GM18519 (cell line): ENCODE measurements at regions not wholly inside any gene's neighbourhood (a gene's known extent, or its start where the extent isn't known, plus 50 kb on each side); places are given as distances from the start of the nearest gene placed in this dataset.
"Not testable (repeated sequence)": the region's sequence is repeated elsewhere in the genome, so short reads cannot be mapped to it uniquely, and the experiment has no call there.

Experiments
- ATAC-seq: cut with Tn5 transposase; IDR thresholded peaks from one replicate; pipeline ENCODE4 v1.9.1; 2021; ENCODE audit warnings: mild to moderate bottlenecking, moderate library complexity; ENCODE audit not compliant: unreplicated experiment, low FRiP score

GRCh38 chr20:22160101-22160652 is 424.2 kb downstream of the FOXA2 start:
- no peak for ATAC-seq

GRCh38 chr20:22159276-22159675 is 425.1 kb downstream of the FOXA2 start:
- no peak for ATAC-seq

DNA sequence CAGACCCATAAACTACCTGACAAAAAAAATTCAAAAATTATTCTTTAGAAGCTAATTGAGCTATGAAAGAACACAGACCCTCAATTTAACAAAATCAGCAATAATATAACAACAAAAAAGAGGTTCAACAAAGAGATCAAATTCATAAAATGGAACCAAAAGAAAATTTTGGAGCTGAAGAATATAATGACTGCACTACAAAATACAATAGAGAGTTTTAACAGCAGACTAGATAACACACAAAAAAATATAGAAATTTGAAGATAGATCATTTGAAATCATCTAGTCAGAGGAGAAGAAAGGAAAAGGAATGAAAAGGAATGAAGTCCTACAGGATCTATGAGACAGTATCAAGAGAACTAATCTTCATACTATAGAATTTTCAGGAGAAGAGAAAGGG is 422.1 kb downstream of the PAX1 start:
- no peak for ATAC-seq

DNA sequence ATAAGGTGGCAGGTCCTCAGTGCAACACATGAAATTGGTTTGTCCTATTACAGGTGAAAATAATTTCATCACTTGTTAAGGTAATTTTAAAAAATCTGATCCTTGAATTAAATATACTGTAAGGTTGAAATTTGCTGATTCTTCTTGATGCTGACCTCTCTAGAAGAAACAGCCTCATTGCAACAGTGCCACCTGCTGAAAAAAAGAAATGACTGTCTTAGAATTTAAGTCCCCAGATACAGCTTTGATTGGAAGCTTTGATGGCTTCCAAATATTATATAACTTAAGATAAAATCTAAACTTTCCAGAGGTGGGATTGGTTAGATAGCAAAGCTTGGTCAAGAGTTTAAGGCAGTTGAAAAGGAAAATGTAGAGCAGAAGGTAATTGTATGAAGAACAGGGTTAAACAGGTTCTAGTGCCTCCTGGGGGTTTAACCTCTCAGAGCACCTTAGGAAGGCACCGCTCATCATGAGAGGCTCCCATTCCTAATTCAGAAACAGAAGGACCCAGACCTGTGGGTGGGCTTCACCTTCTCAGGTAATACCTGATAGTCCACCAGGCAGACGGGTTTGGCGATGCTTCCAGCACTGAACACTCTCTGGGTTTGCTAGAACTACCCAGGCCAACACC is 401.0 kb downstream of the PAX1 start:
- ATAC-seq: no peak

DNA sequence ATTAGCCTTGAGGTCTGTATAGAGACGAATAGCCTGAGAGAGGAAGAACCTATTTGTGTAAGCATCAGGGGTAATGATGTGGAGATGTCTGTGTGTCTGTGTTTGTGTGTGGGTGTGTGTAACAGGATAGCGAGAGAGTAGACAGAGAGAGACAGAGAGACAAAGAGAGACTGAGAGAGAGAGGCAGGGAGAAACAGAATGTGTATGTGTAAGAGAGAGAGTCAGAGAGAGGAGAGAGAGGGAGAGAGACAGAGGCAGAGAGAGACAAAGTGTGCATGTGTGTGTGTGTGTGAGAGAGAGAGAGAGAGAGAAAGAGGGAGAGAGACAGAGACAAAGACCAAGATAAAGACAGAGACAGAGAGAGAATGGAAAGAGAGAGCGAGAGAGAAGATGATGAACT is 396.1 kb downstream of the PAX1 start:
- ATAC-seq: no peak

DNA sequence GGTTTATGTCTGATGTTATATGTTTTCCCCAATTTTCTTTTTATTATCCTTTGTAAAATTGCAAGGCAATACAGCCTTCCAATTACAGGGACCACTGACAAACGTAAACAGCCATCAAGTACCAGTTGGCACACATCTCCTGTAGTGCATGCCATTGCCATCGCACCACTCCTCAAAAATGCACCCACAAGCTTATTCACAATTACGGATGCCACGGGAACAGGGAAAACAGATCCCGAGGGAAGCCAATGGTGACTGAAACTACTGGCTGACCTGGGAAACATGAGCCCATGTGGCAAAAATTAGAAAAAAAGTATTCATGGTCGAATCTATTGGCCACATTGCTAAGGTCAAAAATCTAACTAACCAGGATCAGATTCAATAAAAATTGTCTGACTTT is 395.2 kb downstream of the PAX1 start:
- ATAC-seq: no peak

GRCh38 chr20:22099348-22099747 is 393.9 kb downstream of the PAX1 start:
- no peak for ATAC-seq

DNA sequence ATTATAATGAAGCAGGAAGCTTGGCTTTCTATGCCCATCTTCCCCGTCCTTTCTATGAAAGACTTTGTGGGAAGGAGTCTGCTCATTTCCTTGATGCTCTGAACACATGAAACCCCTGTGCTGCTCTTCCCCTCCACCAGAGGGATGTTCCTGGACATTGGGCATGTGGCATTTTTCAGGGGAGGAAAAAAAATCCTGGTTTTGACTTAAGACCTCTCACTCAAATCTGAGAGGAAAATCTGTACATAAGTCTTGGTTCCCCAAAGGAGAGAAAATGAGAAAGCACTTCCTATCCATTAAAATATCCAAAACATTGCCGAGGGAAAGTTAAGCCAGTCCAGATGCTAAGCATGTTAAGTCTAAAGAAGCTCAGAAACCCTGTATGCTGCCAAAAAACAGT is 393.0 kb downstream of the PAX1 start:
- no peak for ATAC-seq

- no peak for ATAC-seq
These were observed 387.7 kb downstream of the PAX1 start for GRCh38 chr20:22093122-22093521.

- no peak for ATAC-seq
These were observed 383.4 kb downstream of the PAX1 start for GRCh38 chr20:22088882-22089281.

DNA sequence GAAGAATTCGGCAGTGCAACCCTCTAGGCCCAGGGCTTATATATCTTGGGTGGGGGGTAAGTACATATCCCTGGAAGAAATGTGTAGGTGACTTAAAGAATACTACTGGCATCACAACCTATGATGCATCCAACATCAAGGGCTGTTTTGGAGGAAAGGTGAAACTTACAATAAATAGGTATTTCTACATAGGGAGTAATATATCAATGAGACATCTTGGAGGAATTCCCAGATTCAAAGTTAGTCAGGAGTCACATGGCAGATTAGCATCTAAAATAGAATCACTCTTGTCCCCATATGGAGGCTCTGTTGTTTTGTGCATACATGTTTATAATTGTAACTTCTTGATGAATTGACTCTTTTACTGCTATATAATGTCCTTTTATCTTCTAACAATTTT is 375.5 kb downstream of the PAX1 start:
- ATAC-seq: no peak

GRCh38 chr20:22074635-22075034 is 369.2 kb downstream of the PAX1 start:
- no peak for ATAC-seq

DNA sequence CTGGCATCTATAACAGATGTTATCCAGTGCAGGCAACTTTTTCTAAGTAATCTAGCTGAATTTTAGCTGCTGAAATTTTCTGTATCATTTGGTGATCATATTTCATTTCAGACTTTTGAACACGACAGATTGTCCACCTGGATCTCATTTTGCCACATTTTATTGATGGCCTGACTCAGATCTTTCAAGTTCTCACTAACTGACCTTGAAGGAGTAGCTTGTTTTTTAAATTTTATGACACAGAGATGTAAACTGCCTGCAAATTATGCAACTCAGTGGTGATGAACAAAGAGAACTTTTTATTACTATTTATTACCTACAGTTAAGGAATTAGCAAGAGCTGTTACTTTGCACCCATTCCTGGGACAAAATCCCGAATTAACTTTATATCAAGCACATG is 366.4 kb downstream of the PAX1 start:
- no peak for ATAC-seq

DNA sequence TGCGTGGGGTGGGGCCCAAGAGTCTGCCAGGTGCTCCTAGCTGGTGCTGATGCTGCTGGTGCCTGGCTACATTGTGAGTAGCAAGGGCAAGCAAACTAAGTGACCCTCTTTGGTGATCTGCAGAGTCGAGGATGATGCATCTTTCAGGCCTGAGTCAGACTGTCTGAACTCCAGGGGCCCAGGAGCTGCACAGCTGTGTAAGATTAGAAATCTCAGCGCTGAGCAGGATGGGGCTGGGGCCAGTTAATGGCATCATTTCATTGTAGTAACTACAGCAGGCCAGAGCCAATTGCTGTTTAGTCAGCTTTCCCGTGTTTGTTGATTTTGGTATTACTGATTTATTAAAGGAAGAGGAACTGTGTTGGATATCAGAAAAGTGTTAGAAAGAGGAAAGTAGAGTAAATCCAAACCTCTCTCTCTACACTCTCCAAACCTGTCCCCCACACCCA is 365.2 kb downstream of the PAX1 start:
- ATAC-seq: no peak

GRCh38 chr20:22063753-22064152 is 358.3 kb downstream of the PAX1 start:
- ATAC-seq: no peak

GRCh38 chr20:22062874-22063273 is 357.4 kb downstream of the PAX1 start:
- no peak for ATAC-seq

DNA sequence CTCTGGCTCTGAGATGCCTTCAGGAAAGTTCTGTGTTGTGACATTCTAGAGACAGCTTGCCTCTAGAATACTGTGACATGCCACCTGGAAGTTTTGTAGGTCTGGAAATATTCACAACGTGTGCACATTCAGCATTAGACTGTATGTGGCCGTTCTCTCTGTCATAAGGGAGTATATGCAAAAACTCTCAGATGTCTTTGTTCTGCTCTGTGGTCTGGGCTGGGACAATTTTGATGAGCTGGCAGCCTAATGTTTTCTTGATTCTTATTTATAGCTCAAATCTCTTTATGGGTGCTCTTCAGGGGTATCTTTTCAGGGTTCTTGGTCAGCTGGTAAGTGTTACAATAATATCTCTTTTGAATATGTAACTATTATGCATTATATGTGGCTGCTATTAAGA is 355.1 kb downstream of the PAX1 start:
- ATAC-seq: no peak

DNA sequence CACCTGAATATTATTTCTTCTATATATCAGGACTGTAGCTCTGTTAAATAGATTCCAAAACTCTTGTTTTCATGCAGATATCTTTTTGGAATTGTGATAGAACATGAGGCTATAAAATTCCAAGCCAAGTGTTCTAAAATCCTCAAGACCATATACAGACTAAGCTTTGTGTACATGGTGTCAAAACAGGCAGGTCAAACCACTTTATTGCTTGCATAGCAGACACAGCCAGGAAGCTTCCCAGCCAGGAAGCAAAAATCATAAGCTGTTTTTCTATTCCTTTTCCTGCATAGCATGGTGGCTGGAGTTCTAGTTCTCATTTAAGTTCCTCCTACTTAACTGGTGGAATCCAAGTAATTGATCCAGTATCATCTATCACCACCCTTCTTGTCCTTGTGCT is 353.3 kb downstream of the PAX1 start:
- ATAC-seq: no peak

- no peak for ATAC-seq
These were observed 350.5 kb downstream of the PAX1 start for GRCh38 chr20:22055981-22056380.

- no peak for ATAC-seq
These were observed 346.7 kb downstream of the PAX1 start for GRCh38 chr20:22052025-22052650.

- ATAC-seq: not testable (repeated sequence)
These were observed 340.6 kb downstream of the PAX1 start for GRCh38 chr20:22045956-22046507.

- no peak for ATAC-seq
These were observed 322.0 kb downstream of the PAX1 start for GRCh38 chr20:22027423-22027822.
